SJSA1 (cell line): ENCODE measurements at regions not wholly inside any gene's neighbourhood (a gene's known extent, or its start where the extent isn't known, plus 50 kb on each side); places are given as distances from the start of the nearest gene placed in this dataset.
"Not testable (repeated sequence)": the region's sequence is repeated elsewhere in the genome, so short reads cannot be mapped to it uniquely, and the experiment has no call there.

Experiments used
- DNase-seq, 2 experiments: peaks; one replicate each; pipeline ENCODE4 v3.0.0-alpha.2; 2015 to 2020; ENCODE audit warnings: low spot score in 2 of 2, low read depth in 1 of 2
- H3K27ac ChIP-seq: fragments of 250-450 bp; sonication (Bioruptor Pico); 2 replicates; pipeline ENCODE4 v1.5.1; 2020; ENCODE audit warnings: mild to moderate bottlenecking, moderate library complexity
- H3K27me3 ChIP-seq: fragments of 250-450 bp; sonication (Bioruptor Pico); replicated peaks from 2 replicates; pipeline ENCODE4 v1.5.1; 2020; ENCODE audit warnings: mild to moderate bottlenecking, moderate library complexity
- H3K36me3 ChIP-seq: fragments of 250-450 bp; sonication (Bioruptor Pico); 2 replicates; pipeline ENCODE4 v1.5.1; 2020; ENCODE audit warnings: mild to moderate bottlenecking
- H3K4me1 ChIP-seq: fragments of 250-450 bp; sonication (Bioruptor Pico); replicated peaks from 2 replicates; pipeline ENCODE4 v1.6.1; 2021; ENCODE audit warnings: mild to moderate bottlenecking
- H3K4me3 ChIP-seq: fragments of 250-450 bp; sonication (Bioruptor Pico); 2 replicates; pipeline ENCODE4 v1.5.1; 2020; ENCODE audit warnings: mild to moderate bottlenecking
- H3K9me3 ChIP-seq: fragments of 250-450 bp; sonication (Bioruptor Pico); replicated peaks from 2 replicates; pipeline ENCODE4 v1.5.1; 2020; ENCODE audit warnings: mild to moderate bottlenecking

DNA sequence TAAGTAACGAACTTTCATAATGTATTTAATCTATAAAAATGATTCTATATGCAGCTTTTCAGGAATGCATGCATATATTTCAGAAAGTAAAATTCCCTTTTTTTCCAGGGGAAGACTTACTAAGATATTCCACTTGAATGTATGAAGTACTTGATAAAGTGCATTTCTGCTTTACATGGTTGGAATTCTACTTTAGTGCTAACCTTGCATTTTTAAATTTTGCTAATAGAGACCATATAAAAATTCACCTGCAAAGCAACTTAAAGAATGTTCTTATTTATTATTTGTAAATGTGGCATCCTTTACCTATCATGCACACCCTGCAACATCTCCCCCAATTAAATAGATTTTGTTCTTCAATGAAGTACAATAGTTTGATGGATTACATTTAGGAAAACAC, 392.8 kb downstream of the KCNJ2 start:
- no peaks in the 10 kb centered on the region; the same call in 1 of the 2 replicates for H3K9me3 ChIP-seq
- H3K4me3 ChIP-seq, result no peak overlapping the region
- H3K36me3 ChIP-seq, result no peaks in the 10 kb centered on the region
- no peak overlapping the region for H3K27ac ChIP-seq
- DNase-seq, result no peak
- H3K4me1 ChIP-seq, result no peaks in the 10 kb centered on the region
- no peaks in the 10 kb centered on the region for H3K27me3 ChIP-seq

DNA sequence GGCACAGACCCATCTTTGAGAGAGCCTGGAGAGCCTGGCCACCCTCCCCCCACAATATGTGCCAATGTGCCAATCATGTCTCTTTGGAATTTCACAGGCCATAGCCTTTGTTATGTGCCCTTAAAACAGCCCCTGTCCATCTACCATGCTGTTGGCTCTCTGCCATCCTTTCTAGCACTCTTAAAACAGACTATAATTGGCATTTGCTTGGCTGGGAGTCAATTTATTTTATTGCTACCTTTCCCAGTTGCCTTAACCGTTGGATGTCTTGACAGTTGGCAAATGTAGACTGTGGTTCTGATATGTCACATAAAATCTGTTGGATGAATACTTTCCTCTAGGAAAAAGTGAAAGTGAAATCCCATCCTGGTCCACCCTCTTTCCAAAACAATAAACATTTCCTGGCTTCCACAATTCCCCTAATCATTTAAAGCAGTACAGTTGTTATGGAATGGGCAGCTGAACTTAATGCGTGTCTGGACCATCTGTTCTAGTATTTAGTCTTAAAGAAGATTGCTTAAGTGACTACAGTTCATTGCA, 394.0 kb downstream of the KCNJ2 start:
- Histone ChIP-seq H3K27ac (no peak overlapping the region), H3K36me3 (no peaks in the 10 kb centered on the region), H3K4me1 (no peaks in the 10 kb centered on the region), H3K9me3 (no peaks in the 10 kb centered on the region; the same call in 1 of the 2 replicates), H3K4me3 (no peak overlapping the region), H3K27me3 (no peaks in the 10 kb centered on the region)
- DNase-seq, result no peak

DNA sequence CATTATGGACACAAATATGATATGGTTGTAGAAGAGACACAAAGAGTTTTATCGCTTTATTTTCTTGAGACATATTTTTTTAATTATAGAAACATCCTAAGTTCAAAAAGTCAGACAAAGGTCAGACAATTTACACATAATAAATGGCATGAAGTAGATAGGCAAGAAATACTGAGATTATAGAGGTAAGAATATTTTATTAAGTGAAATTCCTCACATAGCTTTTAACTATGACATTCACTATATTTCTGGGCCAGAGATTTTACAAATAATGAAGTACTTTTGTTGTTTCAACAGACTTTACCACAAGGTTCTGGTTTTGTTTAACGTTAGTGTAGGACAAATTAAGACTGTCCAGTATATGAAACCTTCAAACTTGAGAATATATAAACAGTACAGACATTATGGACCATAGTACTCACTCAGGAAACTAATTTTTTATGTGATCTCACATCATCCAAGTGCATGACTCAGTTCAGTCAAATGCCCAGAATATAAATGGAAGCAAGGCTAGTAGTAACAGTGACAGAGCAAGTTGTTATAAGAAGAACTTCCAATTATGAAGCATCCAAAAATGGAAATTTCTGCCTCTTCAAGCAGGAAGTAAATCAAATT, 394.8 kb downstream of the KCNJ2 start:
- Histone ChIP-seq H3K4me1 (no peaks in the 10 kb centered on the region), H3K27me3 (no peaks in the 10 kb centered on the region), H3K4me3 (no peak overlapping the region), H3K36me3 (no peaks in the 10 kb centered on the region), H3K27ac (no peak overlapping the region), H3K9me3 (no peaks in the 10 kb centered on the region; the same call in 1 of the 2 replicates)
- DNase-seq, result no peak

DNA sequence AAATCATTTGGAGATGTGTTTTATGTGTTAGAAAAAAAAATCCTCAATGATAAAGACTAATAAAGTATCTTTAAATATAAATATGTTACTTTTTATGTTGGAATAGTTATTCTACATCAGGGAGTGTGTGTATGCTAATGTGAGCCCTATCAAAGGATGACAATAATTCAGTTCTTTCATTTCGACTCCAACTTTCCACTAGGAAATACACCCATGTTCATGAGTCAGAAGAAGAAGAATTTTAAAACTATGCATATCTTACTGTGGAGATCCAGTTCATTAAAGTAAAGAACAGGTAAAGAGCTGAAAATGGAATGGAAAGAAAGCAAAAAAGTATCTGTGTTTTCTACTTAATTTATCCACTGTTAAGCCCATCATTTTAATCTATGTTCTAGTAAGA, 399.8 kb downstream of the KCNJ2 start:
- H3K27me3 ChIP-seq, result no peaks in the 10 kb centered on the region
- DNase-seq, result no peak

DNA sequence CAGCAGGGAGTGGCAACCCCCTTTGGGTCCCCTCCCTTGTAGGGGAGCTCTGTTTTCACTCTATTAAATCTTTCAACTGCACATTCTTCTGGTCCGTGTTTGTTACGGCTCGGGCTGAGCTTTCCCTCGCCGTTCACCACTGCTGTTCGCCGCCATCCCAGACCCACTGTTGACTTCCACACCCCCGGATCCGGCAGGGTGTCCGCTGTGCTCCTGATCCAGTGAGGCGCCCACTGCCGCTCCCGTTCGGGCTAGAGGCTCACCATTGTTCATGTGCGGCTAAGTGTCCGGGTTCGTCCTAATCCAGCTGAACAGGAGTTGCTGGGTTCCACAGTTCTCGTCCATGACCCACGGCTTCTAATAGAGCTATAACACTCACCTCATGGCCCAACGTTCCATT, 408.1 kb downstream of the KCNJ2 start:
- no peak for DNase-seq

More for the DNA sequence above, 399.8 kb downstream of the KCNJ2 start:
- 0 out of 2 replicates have a peak, but pooled peaks cover 2% of the 10 kb centered on the region for H3K9me3 ChIP-seq
- H3K36me3 ChIP-seq, result no peaks in the 10 kb centered on the region
- H3K4me3 ChIP-seq, result no peak overlapping the region
- H3K4me1 ChIP-seq, result no peaks in the 10 kb centered on the region
- H3K27ac ChIP-seq, result no peak overlapping the region

DNA sequence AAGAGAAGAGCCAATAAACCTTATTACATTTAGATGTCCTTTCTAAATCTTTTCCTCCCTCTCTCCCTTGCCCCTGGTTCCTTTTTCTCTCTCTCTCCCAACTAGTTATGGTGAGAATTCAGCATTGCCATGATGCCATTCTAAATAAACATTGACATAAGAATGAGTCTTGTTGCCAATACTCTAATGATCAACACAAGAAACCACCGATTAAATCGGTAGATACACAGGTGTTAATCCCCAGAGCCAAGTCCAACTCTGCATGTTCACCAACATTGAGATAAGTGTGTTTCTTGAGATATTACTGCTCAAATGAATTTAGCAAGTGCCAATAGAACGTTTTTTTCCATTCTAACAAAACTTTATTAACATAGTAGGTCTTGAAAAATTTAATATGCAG, 412.1 kb downstream of the KCNJ2 start:
- Histone ChIP-seq H3K4me3 (no peak overlapping the region), H3K27me3 (no peaks in the 10 kb centered on the region), H3K9me3 (no peaks in the 10 kb centered on the region; the same call in 1 of the 2 replicates), H3K27ac (no peak overlapping the region), H3K36me3 (no peaks in the 10 kb centered on the region), H3K4me1 (no peaks in the 10 kb centered on the region)
- DNase-seq, result no peak

More for the DNA sequence above, 408.1 kb downstream of the KCNJ2 start:
- H3K4me3 ChIP-seq, result no peak overlapping the region
- H3K27ac ChIP-seq, result no peak overlapping the region
- no peaks in the 10 kb centered on the region for H3K27me3 ChIP-seq
- H3K4me1 ChIP-seq, result no peaks in the 10 kb centered on the region
- peaks cover 2% of the 10 kb centered on the region; the same call in 1 of the 2 replicates for H3K9me3 ChIP-seq
- H3K36me3 ChIP-seq, result no peaks in the 10 kb centered on the region

DNA sequence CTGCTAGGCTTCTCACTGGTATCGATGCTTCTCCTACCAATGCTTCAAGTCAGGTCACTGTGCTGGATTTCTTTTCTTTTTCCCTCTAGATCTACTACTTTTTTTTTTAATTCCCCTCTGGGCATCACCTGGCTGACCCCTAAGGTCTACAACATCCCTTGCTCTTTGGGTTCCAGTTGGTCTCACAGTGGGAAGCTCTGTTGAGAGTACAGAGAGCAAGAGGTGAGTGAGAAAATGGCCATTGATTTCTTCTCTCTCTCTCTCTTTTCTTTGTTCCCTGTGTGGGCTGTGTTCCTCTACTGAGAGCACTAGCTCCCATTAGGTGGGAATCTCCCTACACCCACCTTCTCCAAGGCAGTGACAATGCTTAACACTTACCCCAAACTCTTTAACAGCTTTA, 413.4 kb downstream of the KCNJ2 start:
- no peaks in the 10 kb centered on the region for H3K36me3 ChIP-seq
- no peaks in the 10 kb centered on the region; the same call in 1 of the 2 replicates for H3K9me3 ChIP-seq
- no peak overlapping the region for H3K27ac ChIP-seq
- H3K4me1 ChIP-seq, result no peaks in the 10 kb centered on the region
- no peak overlapping the region for H3K4me3 ChIP-seq
- DNase-seq, result no peak
- H3K27me3 ChIP-seq, result no peaks in the 10 kb centered on the region

DNA sequence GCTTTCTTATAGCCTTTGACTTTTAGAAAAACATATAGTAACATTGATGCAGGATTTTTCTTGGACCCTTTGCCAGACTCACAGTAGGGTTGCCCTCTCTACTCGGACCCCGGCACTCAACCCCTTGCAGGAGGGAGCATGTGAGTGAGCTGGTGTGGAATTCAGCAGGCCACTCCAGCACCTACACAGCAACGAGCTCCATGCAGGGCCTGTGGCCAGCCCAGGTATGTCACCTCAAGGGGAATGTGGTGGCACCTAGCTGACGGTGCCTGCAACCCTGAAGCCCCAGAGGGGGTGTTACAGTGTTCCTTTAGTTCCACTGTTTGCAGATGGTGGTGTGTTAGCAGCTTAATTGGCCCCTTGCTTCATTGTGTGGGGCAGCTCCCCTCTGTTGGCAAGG, 414.9 kb downstream of the KCNJ2 start:
- H3K4me3 ChIP-seq, result no peak overlapping the region
- H3K9me3 ChIP-seq, result no peaks in the 10 kb centered on the region; the same call in 1 of the 2 replicates
- no peaks in the 10 kb centered on the region for H3K36me3 ChIP-seq
- no peak for DNase-seq
- no peak overlapping the region for H3K27ac ChIP-seq
- no peaks in the 10 kb centered on the region for H3K4me1 ChIP-seq
- no peaks in the 10 kb centered on the region for H3K27me3 ChIP-seq

DNA sequence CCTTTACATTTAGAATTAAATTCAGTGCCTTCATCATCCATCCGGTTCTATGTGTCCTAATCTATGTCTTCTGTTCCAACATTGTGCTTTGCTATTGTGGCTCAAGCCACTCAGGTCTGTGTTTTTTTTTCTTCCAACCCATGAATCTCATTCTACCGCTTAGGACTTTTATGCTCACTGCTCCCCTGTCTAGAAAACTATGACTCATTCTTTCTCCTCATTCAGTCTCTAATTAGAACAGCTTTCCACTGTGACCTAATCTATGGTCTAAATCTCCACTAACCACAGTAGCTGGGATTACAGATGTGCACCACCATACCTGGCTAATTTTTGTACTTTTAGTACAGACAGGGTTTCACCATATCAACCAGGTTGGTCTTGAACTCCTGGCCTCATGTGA, 418.7 kb downstream of the KCNJ2 start:
- no peak for DNase-seq
- Histone ChIP-seq H3K27me3 (no peaks in the 10 kb centered on the region), H3K9me3 (no peaks in the 10 kb centered on the region), H3K4me3 (no peak overlapping the region), H3K4me1 (no peaks in the 10 kb centered on the region), H3K27ac (no peak overlapping the region), H3K36me3 (no peaks in the 10 kb centered on the region)

DNA sequence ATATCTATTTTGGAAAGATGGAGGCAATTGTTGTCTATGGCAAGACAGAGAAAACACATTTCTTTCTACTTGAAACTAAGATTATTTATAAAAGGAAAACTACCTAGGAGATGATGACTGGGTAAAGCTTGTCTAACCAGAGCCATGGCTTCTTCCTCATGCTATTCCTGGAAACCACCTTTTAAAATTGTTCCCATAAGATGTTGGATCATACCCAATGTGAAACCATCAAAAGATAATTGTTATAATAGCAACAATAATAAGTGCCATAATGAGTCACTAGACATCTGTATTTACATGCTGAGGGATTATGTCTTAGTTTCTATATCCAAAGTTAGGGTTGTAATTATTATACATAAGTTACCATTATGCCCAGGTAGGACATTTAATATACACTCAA, 428.4 kb downstream of the KCNJ2 start:
- Histone ChIP-seq H3K27ac (no peak overlapping the region), H3K36me3 (no peaks in the 10 kb centered on the region), H3K4me3 (no peak overlapping the region), H3K27me3 (no peaks in the 10 kb centered on the region), H3K9me3 (no peaks in the 10 kb centered on the region), H3K4me1 (no peaks in the 10 kb centered on the region)
- no peak for DNase-seq

DNA sequence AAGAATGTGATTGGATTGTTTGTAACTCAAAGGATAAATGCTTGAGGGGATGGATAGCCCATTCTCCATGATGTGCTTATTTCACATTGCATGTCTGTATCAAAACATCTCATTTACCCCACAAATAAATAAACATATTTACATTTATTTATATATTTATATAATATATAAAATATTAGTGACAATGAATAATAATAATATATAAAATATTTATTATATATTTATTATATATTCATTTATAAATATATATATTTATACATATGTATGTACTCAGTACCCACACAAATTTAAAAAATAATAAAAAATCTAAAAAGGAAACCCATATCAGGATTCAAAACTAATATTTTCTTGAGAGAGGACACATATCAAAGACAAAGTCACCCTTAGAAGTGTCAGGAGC, 429.9 kb downstream of the KCNJ2 start:
- Histone ChIP-seq H3K27ac (no peak overlapping the region), H3K27me3 (no peaks in the 10 kb centered on the region), H3K4me3 (no peak overlapping the region), H3K36me3 (no peaks in the 10 kb centered on the region), H3K9me3 (no peaks in the 10 kb centered on the region), H3K4me1 (no peaks in the 10 kb centered on the region)
- no peak for DNase-seq

DNA sequence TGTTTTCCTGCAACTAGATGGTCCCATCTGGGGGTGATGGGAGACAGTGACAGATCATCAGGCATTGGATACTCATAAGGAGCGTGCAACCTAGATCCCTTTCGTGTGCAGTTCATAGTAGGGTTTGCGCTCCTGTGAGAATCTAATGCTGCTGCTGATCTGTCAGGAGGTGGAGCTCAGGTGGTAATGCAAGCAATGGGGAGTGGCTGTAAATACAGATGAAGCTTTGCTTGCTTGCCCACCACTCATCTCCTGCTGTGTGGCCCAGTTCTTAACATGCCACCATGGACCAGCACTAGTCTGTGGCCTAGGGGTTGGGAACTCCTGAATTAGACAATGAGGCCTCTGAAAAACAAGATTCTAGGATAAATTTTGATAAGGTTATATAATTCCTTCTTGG, 430.6 kb downstream of the KCNJ2 start:
- H3K9me3 ChIP-seq, H3K36me3 ChIP-seq, H3K4me3 ChIP-seq, DNase-seq, H3K27ac ChIP-seq, H3K4me1 ChIP-seq, H3K27me3 ChIP-seq: not testable (repeated sequence)

DNA sequence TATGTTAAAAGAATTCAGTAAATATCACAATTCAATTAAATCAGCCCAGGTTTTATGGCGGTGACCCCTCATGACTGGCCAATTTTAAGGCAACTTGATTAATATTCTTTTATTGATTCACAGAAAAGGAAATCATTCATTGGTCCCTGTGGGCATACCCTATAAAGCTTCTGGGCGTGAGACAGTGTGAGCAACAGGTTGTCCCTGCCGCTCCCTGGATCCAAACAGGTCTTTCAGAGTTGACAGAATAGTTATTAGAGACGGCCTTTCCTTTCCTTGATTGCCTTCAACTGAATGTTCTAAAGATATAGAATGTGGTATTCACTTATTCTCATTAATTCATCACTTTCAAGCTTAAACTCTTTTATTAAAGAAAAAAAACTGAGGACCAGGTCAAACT, 433.9 kb downstream of the KCNJ2 start:
- DNase-seq, result no peak
- no peaks in the 10 kb centered on the region for H3K4me1 ChIP-seq
- H3K9me3 ChIP-seq, result no peaks in the 10 kb centered on the region
- H3K27ac ChIP-seq, result no peak overlapping the region
- H3K36me3 ChIP-seq, result no peaks in the 10 kb centered on the region
- H3K27me3 ChIP-seq, result no peaks in the 10 kb centered on the region
- H3K4me3 ChIP-seq, result no peak overlapping the region

DNA sequence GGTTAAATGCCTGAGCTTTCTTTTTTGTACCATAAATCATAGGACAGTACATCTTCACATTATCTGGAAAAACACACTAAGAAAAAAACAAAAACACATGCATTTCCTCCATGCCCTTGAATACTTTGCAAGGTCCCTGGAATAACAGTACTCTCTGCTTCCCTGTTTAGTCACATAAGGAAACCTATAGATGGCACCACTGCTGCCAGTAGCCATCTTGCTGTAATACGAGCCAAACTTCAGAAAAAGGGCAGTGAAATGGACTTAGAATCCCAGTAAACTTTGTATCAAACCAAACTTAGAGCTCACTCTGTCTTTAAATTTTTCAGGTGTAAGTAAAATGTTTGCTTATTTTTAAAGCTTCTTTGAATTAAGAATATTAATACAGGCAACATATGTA, 435.5 kb downstream of the KCNJ2 start:
- Histone ChIP-seq H3K36me3 (no peaks in the 10 kb centered on the region), H3K27me3 (no peaks in the 10 kb centered on the region), H3K4me3 (no peak overlapping the region), H3K9me3 (no peaks in the 10 kb centered on the region), H3K27ac (no peak overlapping the region), H3K4me1 (no peaks in the 10 kb centered on the region)
- no peak for DNase-seq

DNA sequence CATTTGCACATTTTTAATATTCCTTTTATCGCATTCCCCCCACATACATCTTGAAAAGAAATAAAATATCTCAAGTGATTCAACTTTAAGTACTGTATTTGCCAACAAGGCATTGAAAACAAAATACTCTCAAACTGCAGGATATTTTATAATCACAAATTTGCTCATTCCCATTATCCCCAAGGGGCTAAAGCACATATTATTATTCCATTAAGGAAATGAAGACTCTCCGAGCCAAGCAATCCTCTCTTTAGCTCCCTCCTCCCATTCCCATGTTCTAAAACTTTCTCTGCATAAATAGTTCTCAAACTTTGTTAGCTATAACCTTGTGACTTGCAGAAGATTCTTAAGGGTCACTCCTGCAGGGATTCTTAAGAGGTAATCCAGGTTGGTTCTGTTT, 436.8 kb downstream of the KCNJ2 start:
- H3K4me3 ChIP-seq, result no peak overlapping the region
- no peaks in the 10 kb centered on the region for H3K4me1 ChIP-seq
- no peaks in the 10 kb centered on the region for H3K27me3 ChIP-seq
- no peak overlapping the region for H3K27ac ChIP-seq
- DNase-seq, result no peak
- 0 out of 2 replicates have a peak, but pooled peaks cover 2% of the 10 kb centered on the region for H3K9me3 ChIP-seq
- no peaks in the 10 kb centered on the region for H3K36me3 ChIP-seq
